GM12891 (cell line): ENCODE measurements at regions not wholly inside any gene's neighbourhood (a gene's known extent, or its start where the extent isn't known, plus 50 kb on each side); places are given as distances from the start of the nearest gene placed in this dataset.

Experiments used
- POLR2A ChIP-seq: IDR thresholded peaks from 2 replicates; pipeline ENCODE4 v1.6.1; 2011; ENCODE audit warnings: low read depth, low read length, control low read depth
- POLR2AphosphoS5 ChIP-seq: IDR thresholded peaks from 2 replicates; pipeline ENCODE4 v1.6.1; 2011; ENCODE audit warnings: low read depth, low read length, control low read depth
- SPI1 ChIP-seq: IDR thresholded peaks from 2 replicates; pipeline ENCODE4 v1.6.1; 2011; ENCODE audit warnings: low read depth, low read length, control low read depth

DNA sequence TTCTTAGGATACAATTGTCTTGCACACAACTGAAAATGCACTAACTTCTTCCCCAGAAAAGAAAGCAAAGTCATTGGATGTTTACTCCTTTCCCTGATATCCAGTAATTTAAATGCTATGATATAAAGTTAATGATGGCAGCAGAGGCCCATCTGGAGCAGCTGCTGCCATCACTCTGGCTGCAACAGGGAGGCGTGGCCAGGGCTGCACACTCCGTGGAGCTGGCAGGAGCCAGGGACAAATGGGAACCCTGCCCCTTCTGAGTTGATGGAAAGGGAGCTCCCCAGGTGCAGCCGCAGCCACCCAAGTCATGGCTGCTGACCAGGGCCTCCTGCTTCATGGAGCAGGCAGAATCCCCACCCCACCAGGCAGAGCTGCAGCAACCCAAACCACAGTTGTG, 72.6 kb upstream of the ALDH1A3 start:
- no peak for TF ChIP-seq POLR2A
- no peak for TF ChIP-seq POLR2AphosphoS5
- TF ChIP-seq SPI1, result no peak
